HG03378 (cell line): ENCODE measurements at regions not wholly inside any gene's neighbourhood (a gene's known extent, or its start where the extent isn't known, plus 50 kb on each side); places are given as distances from the start of the nearest gene placed in this dataset.

Source experiments
- ATAC-seq: cut with Tn5 transposase; IDR thresholded peaks from one replicate; pipeline ENCODE4 v1.9.1; 2021; ENCODE audit warnings: mild to moderate bottlenecking, moderate library complexity; ENCODE audit not compliant: unreplicated experiment

- no peak for ATAC-seq
Measured at GRCh38 chr5:139733698-139734538, 61.7 kb upstream of the PSD2 start.

GRCh38 chr5:139734539-139734916 lies 61.1 kb upstream of the PSD2 start:
- ATAC-seq: no peak

DNA sequence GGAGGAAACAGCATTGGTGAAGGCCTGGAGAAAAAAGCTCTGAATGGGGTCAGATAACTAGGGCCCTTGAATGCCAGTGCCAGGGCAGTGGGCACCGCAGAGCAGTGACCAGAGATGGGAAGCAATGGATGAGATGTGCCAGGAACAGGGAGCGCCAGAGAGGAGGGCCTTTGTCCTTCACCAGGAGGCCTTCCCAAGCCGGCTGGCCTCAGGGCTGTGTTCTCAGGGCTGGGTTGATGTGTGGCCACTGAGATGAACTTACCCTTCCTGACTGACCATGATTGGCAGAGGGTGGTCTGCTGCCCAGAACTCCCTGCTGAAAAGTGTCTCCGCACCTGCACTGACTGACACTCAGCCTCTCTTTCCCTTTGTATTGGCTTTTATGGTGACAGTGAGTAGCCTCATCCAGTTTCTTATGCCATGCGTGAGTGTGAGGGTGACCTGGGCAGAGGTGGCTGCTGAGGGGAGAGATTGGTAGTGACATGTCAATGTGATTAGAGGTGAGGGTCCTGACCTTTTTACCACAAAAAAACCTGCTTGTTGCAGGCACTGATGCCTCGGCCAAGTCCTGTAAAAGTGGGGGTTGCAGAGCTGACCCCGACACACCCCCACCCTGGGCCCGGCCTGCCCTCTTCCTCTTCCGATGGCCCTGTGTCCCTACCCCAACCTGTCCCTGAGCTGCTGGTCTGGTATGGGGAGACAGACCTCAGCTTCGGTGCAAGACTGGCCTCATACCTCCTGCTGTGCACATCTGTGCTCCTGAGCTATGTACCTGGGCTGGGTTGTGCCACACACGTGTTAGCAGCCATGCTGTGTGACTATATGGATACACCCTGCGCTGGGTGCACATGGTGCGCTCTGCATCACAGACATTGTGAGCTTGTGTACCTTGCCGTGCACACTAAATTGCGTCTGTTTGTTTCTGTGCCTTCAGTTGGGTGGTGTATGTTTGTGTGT lies 57.1 kb upstream of the PSD2 start:
- no peak for ATAC-seq

GRCh38 chr5:139739150-139739974 lies 56.2 kb upstream of the PSD2 start:
- ATAC-seq: no peak

DNA sequence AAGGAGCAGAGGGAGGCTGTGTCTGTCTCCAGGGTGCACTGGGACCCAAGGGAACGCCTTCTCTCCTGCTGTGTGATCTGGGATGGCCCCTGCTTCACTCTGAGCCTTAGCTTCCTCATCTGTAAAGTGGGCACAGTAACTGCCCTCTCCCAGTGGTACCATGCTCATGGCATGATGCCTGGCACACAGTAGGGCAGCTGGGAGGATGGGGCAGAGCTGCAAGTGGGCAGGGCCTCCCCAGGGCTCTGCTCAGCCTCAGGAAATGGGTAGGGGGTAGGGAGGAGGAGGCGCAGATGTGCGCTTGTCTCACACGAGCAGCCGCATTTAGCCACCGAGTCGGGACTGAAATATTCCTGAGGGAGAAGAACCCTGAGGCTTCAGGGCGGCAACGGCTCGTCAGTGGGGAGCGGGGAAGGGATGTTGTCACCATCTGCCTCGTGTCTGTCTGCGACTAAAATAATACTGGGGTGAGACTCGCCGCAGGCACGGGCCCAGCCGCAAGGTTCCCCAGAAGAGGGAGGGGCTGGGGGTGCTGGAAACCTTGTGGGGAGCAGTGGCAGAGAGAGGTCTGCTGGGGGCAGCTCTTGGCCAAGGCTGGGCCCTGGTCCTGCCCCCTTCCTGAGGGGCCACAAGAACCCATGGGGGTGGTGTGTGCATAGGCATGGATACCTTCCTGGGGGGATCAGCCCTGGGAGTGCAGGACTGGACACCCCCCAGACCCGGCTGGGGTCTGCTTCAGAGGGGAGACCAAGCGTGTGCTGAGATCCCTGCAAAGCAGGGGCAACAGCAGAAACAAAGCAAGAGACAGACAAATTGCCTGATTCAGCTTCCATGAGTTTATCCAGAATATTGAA lies 55.2 kb upstream of the PSD2 start:
- ATAC-seq: no peak

GRCh38 chr5:139740992-139741672 lies 54.5 kb upstream of the PSD2 start:
- ATAC-seq: no peak

DNA sequence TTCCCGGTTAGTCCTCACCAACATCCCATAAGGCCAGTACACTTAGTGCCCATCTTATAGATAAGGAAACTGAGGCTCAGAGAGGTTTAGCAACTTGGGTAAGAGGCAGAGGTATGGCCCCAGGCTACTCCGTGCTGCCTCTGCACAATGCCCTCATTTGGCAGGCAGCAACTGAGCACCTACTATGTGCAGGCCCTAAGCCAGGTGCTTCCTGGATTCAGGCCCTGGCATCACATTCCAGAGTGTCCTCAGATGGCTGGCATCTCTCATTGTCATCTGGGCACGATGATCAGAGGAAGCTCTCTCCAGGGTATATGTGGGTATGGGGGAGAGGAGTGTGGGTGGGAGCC lies 53.8 kb upstream of the PSD2 start:
- ATAC-seq: no peak

DNA sequence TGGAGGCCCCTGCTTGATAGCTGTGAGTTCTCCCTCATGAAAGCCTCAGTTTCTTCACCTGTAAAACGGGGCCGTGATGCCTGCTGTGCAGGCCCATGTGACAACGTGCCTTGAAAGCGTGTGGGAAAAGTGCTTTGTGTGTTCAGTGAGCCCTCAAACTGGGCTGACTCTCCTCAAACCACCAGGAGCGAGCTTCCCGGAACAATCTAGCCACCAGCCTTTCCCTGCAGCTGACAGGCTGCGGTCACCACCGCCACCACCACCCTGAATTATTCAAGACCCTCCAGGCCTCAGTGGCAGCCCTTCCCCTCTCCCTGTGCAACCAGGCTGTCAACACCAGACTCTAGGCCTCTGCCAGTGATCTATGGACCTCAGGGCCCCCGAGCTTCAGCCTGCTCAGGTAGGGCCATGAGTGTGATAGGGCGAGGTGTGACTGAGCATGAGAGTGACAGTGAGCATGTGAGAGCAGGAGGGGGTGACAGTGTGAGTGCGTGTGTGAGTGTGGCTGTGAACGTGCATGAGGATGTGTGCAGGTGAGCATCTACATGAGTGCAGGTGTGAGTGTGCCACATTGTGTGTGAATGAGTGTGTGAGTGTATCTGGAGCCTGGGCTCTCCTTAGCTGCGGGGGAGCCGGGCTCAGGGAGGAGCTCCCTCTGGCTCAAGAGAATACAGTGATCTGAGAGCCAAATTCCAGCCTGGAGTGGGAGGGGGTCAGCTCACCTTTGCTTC lies 53.3 kb upstream of the PSD2 start:
- no peak for ATAC-seq

DNA sequence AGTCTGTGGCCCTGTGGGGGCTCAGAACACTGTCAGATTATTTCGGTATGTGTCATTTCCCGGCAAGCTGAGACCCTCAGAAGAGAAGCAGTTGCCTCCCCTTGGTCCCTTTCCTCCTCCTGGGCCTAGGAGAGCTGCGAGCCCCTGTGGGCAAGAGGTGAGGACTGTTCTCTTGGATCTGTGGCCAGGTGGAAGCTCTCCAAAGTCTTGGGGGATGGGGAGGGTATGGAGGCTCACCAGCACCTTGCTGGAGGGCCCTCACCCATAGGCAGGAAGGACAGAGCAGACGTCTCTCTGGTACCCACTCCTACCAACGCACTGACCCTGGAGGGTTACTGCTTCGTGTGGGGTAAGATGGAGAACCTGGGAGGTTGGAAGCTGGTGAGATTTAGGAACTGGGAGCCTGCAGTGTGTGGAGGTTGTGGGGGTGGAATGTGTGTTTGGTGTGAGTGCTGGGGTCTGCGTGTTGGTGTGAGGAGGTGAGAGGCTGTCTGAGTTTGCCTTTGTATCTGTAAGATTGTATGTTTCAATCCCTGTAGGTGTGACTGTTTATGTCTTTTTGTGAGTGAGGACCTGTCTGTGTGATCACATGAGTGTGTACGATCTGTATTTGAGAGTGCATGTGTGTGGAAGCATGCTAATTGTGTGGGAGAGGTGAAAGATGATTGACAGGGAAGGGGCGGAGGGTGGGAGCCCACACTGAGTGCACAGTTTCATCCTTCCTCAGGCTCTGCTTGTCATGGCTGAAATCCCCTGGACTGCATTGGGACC lies 52.4 kb upstream of the PSD2 start:
- no peak for ATAC-seq

- ATAC-seq: no peak
Measured at GRCh38 chr5:139743804-139744203, 51.8 kb upstream of the PSD2 start.

DNA sequence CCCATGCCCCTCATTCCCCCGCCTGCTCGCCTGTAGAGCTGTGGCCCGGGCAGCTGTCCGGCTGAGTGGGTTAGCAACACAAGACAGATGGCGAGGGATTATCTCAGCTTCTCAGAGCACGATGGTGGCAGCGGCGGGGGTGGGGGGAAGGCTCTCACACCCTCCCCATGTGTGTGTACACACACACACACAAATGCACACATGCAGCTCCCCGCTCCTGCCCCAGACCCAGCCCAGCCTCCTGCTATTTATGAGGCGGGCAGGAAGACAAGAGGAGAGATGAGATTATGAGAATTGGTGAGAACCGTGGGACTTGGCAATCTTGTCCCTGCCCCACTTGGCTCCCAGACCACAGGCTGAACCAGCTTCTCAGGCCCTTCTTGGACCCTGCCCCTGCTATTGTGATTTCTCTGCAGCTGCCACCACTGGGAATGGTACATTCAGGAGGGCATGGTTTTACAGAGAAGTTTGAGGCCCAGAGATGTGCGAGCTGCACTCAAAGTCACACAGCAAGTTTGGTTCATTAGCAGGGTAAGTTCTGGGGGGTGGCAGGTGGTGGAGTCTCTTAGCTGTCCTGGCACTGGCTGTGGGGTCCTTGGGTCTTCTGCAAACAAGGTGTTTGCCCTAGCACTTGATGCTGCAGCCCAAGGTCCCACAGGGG lies 51.0 kb upstream of the PSD2 start:
- ATAC-seq: no peak

- ATAC-seq: no peak
Measured at GRCh38 chr5:139745132-139745799, 50.3 kb upstream of the PSD2 start.

GRCh38 chr5:139745800-139746690 lies 49.6 kb upstream of the PSD2 start:
- peak; percentile 44 for ATAC-seq
